Small intestine (tissue), 7 donors: ENCODE measurements at regions not wholly inside any gene's neighbourhood (a gene's known extent, or its start where the extent isn't known, plus 50 kb on each side); places are given as distances from the start of the nearest gene placed in this dataset.

Experiments
- DNase-seq, 2 donors: peaks; one replicate each; pipeline versions ENCODE4 v3.0.0 to v3.0.0-alpha.2; 2013
- FAIRE-seq: peaks from 2 replicates; lab custom pipeline; 2012; peaks lifted over from hg19 to GRCh38; lab: Jason Lieb, UNC
- H3K27ac ChIP-seq, 3 donors: one replicate each; pipeline ENCODE4 v1.5.1; 2013; ENCODE audit warnings: low read length in 2 of 3, mild to moderate bottlenecking in 2 of 3, control low read depth in 1 of 3, inconsistent platforms in 1 of 3, low read depth in 1 of 3, moderate library complexity in 1 of 3
- H3K27me3 ChIP-seq, 3 donors: one replicate each; pipeline ENCODE4 v1.6.1; 2013; ENCODE audit warnings: low read length in 3 of 3, inconsistent platforms in 1 of 3; ENCODE audit not compliant: control insufficient read depth in 3 of 3, insufficient read depth in 3 of 3
- H3K36me3 ChIP-seq, 3 donors: one replicate each; pipeline ENCODE4 v1.6.1; 2013; ENCODE audit warnings: low read length in 3 of 3, inconsistent platforms in 1 of 3, low read depth in 1 of 3, mild to moderate bottlenecking in 1 of 3, moderate library complexity in 1 of 3; ENCODE audit not compliant: control insufficient read depth in 3 of 3, insufficient read depth in 2 of 3
- H3K4me1 ChIP-seq, 3 donors: one replicate each; pipeline ENCODE4 v1.6.1; 2013; ENCODE audit warnings: low read length in 2 of 3, inconsistent platforms in 1 of 3, low read depth in 1 of 3, mild to moderate bottlenecking in 1 of 3, moderate library complexity in 1 of 3; ENCODE audit not compliant: control insufficient read depth in 3 of 3, insufficient read depth in 2 of 3
- H3K4me3 ChIP-seq, 3 donors: one replicate each; pipeline ENCODE4 v1.5.1; 2013; ENCODE audit warnings: low read length in 3 of 3, control low read depth in 1 of 3, inconsistent platforms in 1 of 3, low read depth in 1 of 3, mild to moderate bottlenecking in 1 of 3, moderate library complexity in 1 of 3
- H3K9me3 ChIP-seq, 2 donors: one replicate each; pipeline ENCODE4 v1.6.1; 2013; ENCODE audit warnings: low read depth in 1 of 2, low read length in 1 of 2; ENCODE audit not compliant: control insufficient read depth in 2 of 2, insufficient read depth in 1 of 2
- WGBS, 3 donors: extraction: QIAGEN DNeasy Blood & Tissue Kit; methylation state at CpG; one replicate each; pipeline ENCODE4 v1.1.7; 2013; 5-methylcytosine and 5-hydroxymethylcytosine counted together
- donor health status: healthy with polysubstance abuse.
- donor health status: control.
- donor health status: control.
- donor health status: Bipolar disorder and iron deficiency.
- donor health status: healthy.

DNA sequence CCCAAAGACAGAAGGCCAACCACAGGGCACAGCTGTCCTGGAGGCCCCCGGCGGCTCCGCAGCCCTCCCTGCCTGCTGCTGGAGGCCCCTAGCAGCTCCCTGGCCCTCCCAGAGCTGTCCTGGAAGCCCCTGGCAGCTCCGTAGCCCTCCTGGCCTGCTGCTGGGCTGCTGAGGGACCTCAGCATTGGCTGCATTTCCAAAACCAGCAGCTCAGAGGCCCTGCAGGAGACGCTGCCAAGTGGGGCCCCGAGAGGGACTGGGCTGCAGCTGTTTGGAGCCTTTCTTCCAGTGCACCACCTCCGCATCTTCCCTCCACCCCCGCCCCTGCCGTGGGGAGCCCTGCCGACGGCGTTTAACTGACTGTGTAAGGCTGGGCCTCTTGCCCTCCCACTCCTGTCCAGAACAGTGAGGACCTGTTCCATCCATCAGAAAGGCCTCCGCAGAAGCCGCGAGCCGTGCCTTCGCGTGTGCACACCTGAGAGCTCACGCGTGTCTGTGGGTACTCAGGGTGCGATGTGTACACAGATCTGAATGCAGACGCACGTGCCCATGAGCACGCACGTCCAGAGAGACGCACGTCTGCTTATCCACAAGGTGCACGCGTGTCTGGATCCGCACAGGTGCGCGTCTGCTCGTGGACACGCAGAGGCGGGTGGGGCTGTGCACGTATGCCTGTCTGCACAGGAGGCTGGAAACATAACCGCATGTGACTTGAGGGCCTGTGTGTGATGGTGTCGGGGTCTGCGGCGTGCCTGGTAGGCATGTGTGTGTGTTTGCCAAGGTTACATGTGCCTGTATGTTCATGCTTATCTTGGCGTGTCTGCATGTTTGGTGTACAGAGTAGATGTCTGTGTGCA lies 57.0 kb upstream of the FBRSL1 start:
- H3K4me3 ChIP-seq, result no peak overlapping the region
- no peak for DNase-seq
- FAIRE-seq, result no peak
- 78 to 84% (median 84%) methylated on average over 41 of the region's 41 CpGs for WGBS, 3 donors
- peaks cover 0 to 51% (median 0%) of the 10 kb centered on the region in 3 donors for H3K4me1 ChIP-seq
- no peak overlapping the region for H3K27ac ChIP-seq
- H3K9me3 ChIP-seq, result peaks cover 0 to 12% of the 10 kb centered on the region in 2 donors
- H3K36me3 ChIP-seq, result no peaks in the 10 kb centered on the region
- peaks cover 0 to 4% (median 0%) of the 10 kb centered on the region in 3 donors for H3K27me3 ChIP-seq

GRCh38 chr12:132432126-132432705 lies 57.7 kb upstream of the FBRSL1 start:
- Histone ChIP-seq H3K27ac (no peak overlapping the region), H3K4me3 (no peak overlapping the region), H3K36me3 (no peaks in the 10 kb centered on the region), H3K27me3 (peaks cover 0 to 3% (median 0%) of the 10 kb centered on the region in 3 donors), H3K4me1 (peaks cover 0 to 51% (median 0%) of the 10 kb centered on the region in 3 donors), H3K9me3 (peaks cover 0 to 12% of the 10 kb centered on the region in 2 donors)
- 89 to 95% (median 94%) methylated on average over 18 of the region's 18 CpGs for WGBS, 3 donors
- no peak for DNase-seq
- no peak for FAIRE-seq

DNA sequence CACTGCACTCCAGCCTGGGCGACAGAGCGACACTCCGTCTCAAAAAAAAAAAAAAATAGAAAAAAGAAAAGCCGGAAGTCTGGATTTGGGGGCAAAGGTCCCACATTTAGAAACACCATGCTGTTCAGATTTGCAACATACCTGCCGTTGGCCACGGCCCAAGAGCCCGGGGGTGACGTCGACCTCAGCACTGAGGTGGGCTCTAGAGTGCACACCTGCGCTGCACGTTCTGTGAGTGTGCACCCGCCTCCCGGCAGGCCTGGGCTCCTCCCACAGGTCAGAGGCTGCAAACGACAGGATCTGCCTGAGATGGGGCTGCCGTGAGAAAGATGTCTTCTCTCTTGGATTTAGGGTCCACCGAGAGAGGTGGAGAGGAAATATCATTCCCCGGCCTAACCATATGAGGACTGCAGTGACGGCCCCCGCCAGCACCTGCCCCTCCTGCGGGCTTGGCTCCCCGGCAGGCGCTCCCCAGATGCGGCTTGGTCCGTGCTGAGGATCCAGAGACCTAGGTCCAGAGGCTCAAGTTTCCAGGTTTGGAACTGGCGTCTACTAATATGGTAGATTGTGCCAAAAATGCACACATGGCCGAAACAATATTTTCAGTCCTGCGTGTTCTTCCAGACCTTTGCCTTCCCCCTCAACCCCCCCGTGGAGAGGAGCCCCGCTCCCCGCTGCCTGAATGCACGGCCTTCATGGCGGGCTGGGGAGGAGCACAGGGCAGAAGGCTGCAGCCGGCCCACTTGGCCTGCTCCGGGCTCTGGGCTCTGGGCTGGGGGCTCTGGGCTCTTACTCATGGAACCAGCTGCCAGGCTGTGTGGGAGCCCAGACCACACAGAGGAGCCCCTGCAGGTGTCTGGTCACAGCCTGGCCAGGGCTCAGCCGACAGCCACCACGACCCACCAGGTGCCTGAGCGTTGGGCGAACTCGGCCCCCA lies 58.8 kb upstream of the FBRSL1 start:
- H3K27ac ChIP-seq, result peak overlapping the region in 1 of 3 donors; percentile 48
- DNase-seq, result peak; percentile 74 to 91

GRCh38 chr12:132429946-132430643 lies 59.9 kb upstream of the FBRSL1 start:
- H3K4me3 ChIP-seq, result no peak overlapping the region
- FAIRE-seq, result no peak
- 3 to 10% (median 7%) methylated on average over 23 to 25 of the region's 25 CpGs for WGBS, 3 donors

More for the DNA sequence above, 58.8 kb upstream of the FBRSL1 start:
- H3K4me1 ChIP-seq, result peaks cover 0 to 46% (median 0%) of the 10 kb centered on the region in 3 donors
- no peak for FAIRE-seq
- H3K4me3 ChIP-seq, result no peak overlapping the region
- H3K27me3 ChIP-seq, result no peaks in the 10 kb centered on the region
- WGBS, 3 donors, result 24 to 51% (median 43%) methylated on average over 36 to 39 of the region's 39 CpGs
- no peaks in the 10 kb centered on the region for H3K36me3 ChIP-seq
- H3K9me3 ChIP-seq, result peaks cover 0 to 7% of the 10 kb centered on the region in 2 donors

DNA sequence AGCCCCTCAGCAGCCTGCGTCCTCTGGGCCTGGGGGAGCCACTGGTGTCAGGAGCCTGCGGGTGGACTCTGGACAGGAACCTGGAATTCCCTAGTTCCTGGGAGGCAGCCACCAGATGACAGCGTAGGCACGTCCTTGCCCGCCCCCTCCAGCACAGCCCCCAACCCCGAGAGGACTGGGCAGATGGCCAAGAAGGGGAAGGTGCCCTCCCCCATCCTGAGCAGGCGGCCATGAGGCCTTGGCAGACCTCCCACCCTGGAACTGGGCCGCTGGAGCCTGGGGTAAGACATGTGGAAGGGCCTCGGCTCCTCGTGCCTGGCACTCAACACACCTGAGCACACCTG lies 60.4 kb upstream of the FBRSL1 start:
- H3K27ac ChIP-seq, result peak overlapping the region in 1 of 3 donors; percentile 61
- DNase-seq (peak in 1 of 2 donors; percentile 60), FAIRE-seq (no peak)

More at GRCh38 chr12:132429946-132430643, 59.9 kb upstream of the FBRSL1 start:
- Histone ChIP-seq H3K27me3 (no peaks in the 10 kb centered on the region), H3K36me3 (no peaks in the 10 kb centered on the region), H3K27ac (peak overlapping the region in 2 of 3 donors; percentile 26 to 61), H3K9me3 (peaks cover 0 to 6% of the 10 kb centered on the region in 2 donors), H3K4me1 (peaks cover 0 to 46% (median 0%) of the 10 kb centered on the region in 3 donors)
- peak; percentile 82 to 85 for DNase-seq

GRCh38 chr12:132428936-132429601 lies 60.9 kb upstream of the FBRSL1 start:
- H3K4me3 ChIP-seq, result no peak overlapping the region
- DNase-seq, result no peak
- 34 to 45% (median 38%) methylated on average over 23 of the region's 23 CpGs for WGBS, 3 donors
- no peaks in the 10 kb centered on the region for H3K36me3 ChIP-seq
- H3K27ac ChIP-seq, result peak overlapping the region in 1 of 3 donors; percentile 9
- peaks cover 0 to 4% (median 0%) of the 10 kb centered on the region in 3 donors for H3K27me3 ChIP-seq
- H3K9me3 ChIP-seq, result peaks cover 0 to 12% of the 10 kb centered on the region in 2 donors
- FAIRE-seq, result no peak
- peaks cover 0 to 51% (median 0%) of the 10 kb centered on the region in 3 donors for H3K4me1 ChIP-seq

More for the DNA sequence above, 60.4 kb upstream of the FBRSL1 start:
- peaks cover 0 to 48% (median 0%) of the 10 kb centered on the region in 3 donors for H3K4me1 ChIP-seq
- H3K36me3 ChIP-seq, result no peaks in the 10 kb centered on the region
- peaks cover 0 to 11% of the 10 kb centered on the region in 2 donors for H3K9me3 ChIP-seq
- peaks cover 0 to 3% (median 0%) of the 10 kb centered on the region in 3 donors for H3K27me3 ChIP-seq
- 9 to 19% (median 11%) methylated on average over 9 to 10 of the region's 10 CpGs for WGBS, 3 donors
- no peak overlapping the region for H3K4me3 ChIP-seq
